HL-60 (cell line): ENCODE measurements at regions not wholly inside any gene's neighbourhood (a gene's known extent, or its start where the extent isn't known, plus 50 kb on each side); places are given as distances from the start of the nearest gene placed in this dataset.

Experiments
- DNase-seq, 2 experiments: peaks; one replicate each; pipeline ENCODE4 v3.0.0-alpha.2; 2010 to 2020; ENCODE audit warnings: low read depth in 1 of 2, low spot score in 1 of 2
- H3K27ac ChIP-seq: fragments of 250-450 bp; sonication (Bioruptor Pico); replicated peaks from 2 replicates; pipeline ENCODE4 v1.5.1; 2020; ENCODE audit warnings: mild to moderate bottlenecking, moderate library complexity
- H3K27me3 ChIP-seq: fragments of 250-450 bp; sonication (Bioruptor Pico); 2 replicates; pipeline ENCODE4 v1.5.1; 2021; ENCODE audit warnings: mild to moderate bottlenecking, moderate library complexity; ENCODE audit not compliant: insufficient read depth, poor library complexity, severe bottlenecking
- H3K4me3 ChIP-seq: replicated peaks from 2 replicates; pipeline ENCODE4 v1.5.1; 2011; ENCODE audit warnings: mild to moderate bottlenecking, control low read depth, low read length; ENCODE audit not compliant: insufficient read depth
- GABPA ChIP-seq: IDR thresholded peaks from 2 replicates; pipeline ENCODE4 v1.6.1; 2012; ENCODE audit warnings: low read depth
- POLR2AphosphoS5 ChIP-seq: IDR thresholded peaks from 2 replicates; pipeline ENCODE4 v1.6.1; 2012; ENCODE audit warnings: low read depth
- SPI1 ChIP-seq: IDR thresholded peaks from 2 replicates; pipeline ENCODE4 v1.6.1; 2012; ENCODE audit warnings: low read depth, mild to moderate bottlenecking, borderline replicate concordance
- TF ChIP-seq, protein P1 (sequence below): IDR thresholded peaks from 2 replicates; pipeline ENCODE4 v1.6.1; 2012; ENCODE audit warnings: low read depth; ENCODE audit not compliant: insufficient replicate concordance
- TF ChIP-seq, protein P2 (sequence below): IDR thresholded peaks from one replicate; pipeline ENCODE4 v1.5.1; 2011; ENCODE audit warnings: low read length, control low read depth, inconsistent platforms; ENCODE audit not compliant: insufficient read depth

- TF ChIP-seq SPI1, result no peak
- no peak for DNase-seq
Measured at GRCh38 chrX:79601341-79602131, 234.4 kb upstream of the ITM2A start.

DNA sequence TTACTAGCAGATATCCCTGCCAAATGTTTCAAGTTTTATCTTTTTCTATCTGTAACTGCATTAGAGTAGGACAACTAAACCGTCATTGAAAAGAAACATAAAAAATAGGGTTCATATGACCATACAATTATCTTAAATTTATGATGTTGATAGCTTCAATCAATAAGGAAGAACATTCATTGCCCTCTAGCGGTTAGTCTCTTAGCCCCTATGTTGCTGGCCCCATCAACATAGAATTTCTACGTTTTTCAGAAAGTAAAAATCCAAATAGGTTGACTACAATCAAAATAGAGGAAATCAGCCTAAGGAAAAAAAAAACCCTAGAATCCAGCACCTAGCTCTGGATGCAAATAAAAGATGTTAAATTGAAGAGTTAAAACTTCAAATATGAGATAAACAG, 225.1 kb upstream of the ITM2A start:
- TF ChIP-seq, protein P1, sequence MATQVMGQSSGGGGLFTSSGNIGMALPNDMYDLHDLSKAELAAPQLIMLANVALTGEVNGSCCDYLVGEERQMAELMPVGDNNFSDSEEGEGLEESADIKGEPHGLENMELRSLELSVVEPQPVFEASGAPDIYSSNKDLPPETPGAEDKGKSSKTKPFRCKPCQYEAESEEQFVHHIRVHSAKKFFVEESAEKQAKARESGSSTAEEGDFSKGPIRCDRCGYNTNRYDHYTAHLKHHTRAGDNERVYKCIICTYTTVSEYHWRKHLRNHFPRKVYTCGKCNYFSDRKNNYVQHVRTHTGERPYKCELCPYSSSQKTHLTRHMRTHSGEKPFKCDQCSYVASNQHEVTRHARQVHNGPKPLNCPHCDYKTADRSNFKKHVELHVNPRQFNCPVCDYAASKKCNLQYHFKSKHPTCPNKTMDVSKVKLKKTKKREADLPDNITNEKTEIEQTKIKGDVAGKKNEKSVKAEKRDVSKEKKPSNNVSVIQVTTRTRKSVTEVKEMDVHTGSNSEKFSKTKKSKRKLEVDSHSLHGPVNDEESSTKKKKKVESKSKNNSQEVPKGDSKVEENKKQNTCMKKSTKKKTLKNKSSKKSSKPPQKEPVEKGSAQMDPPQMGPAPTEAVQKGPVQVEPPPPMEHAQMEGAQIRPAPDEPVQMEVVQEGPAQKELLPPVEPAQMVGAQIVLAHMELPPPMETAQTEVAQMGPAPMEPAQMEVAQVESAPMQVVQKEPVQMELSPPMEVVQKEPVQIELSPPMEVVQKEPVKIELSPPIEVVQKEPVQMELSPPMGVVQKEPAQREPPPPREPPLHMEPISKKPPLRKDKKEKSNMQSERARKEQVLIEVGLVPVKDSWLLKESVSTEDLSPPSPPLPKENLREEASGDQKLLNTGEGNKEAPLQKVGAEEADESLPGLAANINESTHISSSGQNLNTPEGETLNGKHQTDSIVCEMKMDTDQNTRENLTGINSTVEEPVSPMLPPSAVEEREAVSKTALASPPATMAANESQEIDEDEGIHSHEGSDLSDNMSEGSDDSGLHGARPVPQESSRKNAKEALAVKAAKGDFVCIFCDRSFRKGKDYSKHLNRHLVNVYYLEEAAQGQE, result no peak
- TF ChIP-seq SPI1 (no peak), POLR2AphosphoS5 (no peak), GABPA (no peak)
- TF ChIP-seq, protein P2, sequence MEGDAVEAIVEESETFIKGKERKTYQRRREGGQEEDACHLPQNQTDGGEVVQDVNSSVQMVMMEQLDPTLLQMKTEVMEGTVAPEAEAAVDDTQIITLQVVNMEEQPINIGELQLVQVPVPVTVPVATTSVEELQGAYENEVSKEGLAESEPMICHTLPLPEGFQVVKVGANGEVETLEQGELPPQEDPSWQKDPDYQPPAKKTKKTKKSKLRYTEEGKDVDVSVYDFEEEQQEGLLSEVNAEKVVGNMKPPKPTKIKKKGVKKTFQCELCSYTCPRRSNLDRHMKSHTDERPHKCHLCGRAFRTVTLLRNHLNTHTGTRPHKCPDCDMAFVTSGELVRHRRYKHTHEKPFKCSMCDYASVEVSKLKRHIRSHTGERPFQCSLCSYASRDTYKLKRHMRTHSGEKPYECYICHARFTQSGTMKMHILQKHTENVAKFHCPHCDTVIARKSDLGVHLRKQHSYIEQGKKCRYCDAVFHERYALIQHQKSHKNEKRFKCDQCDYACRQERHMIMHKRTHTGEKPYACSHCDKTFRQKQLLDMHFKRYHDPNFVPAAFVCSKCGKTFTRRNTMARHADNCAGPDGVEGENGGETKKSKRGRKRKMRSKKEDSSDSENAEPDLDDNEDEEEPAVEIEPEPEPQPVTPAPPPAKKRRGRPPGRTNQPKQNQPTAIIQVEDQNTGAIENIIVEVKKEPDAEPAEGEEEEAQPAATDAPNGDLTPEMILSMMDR, result no peak
- H3K4me3 ChIP-seq, result no peak overlapping the region
- no peaks in the 10 kb centered on the region for H3K27me3 ChIP-seq
- no peak overlapping the region for H3K27ac ChIP-seq
- DNase-seq, result no peak

More at GRCh38 chrX:79601341-79602131, 234.4 kb upstream of the ITM2A start:
- Histone ChIP-seq H3K27ac (no peak overlapping the region), H3K27me3 (no peaks in the 10 kb centered on the region), H3K4me3 (no peak overlapping the region)

DNA sequence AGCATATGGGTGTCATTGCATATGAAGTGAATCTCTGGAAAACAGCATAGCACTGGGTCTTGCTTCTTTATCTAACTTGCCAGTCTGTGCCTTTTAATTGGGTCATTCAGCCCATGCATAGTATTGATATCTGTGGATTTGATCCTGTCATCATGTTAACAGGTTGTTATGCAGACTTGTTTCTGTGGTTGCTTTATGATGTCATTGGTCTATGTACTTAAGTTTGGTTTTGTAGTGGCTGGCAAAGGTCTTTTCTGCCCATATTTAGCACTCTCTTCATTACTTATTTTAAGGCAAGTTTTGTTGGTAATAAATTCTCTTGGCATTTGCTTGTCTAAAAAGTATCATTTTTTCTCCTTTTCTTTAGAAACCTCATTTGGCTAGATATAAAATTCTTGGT, 221.1 kb upstream of the ITM2A start:
- Histone ChIP-seq H3K27me3 (no peaks in the 10 kb centered on the region), H3K27ac (no peak overlapping the region), H3K4me3 (no peak overlapping the region)
- no peak for DNase-seq
- TF ChIP-seq, protein P1, result no peak

DNA sequence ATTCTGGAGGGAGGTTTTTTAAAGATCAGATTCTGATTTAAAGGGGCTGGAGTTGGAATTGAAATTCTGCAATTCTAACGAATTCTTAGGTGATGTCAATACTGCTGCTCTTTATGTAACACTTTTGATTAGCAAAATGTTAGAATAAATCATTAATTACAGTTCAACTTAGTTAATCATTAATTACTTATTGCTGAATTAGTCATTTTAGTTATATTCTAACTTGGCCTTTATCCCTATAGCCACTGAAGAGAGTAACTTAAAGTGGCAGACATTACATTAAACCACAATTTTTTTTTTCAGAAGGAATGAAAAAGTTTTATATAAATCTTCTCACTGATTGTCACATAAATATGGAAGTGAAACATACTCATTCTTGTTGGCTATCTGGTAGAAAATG, 206.6 kb upstream of the ITM2A start:
- no peak for TF ChIP-seq GABPA
- TF ChIP-seq, protein P2, result no peak
- no peak for TF ChIP-seq POLR2AphosphoS5
- TF ChIP-seq, protein P1, result no peak
- no peak for TF ChIP-seq SPI1
- DNase-seq, result no peak
- Histone ChIP-seq H3K27me3 (no peaks in the 10 kb centered on the region), H3K4me3 (no peak overlapping the region), H3K27ac (no peak overlapping the region)
